K562 (cell line): ENCODE measurements at regions not wholly inside any gene's neighbourhood (a gene's known extent, or its start where the extent isn't known, plus 50 kb on each side); places are given as distances from the start of the nearest gene placed in this dataset.

Source experiments
- ATAC-seq: fragments of 200-7000 bp; cut with Tn5 transposase; 3 replicates; pipeline ENCODE4 v1.9.1; 2020; ENCODE audit warnings: moderate library complexity
- BruUV-seq: library from RNA; stranded (reverse); fragments of 400-500 nt; replicated peaks from 2 replicates; lab custom pipeline; 2021; lab: Mats Ljungman, UMichigan
- CTCF ChIA-PET: fragments of 300-600 bp; formaldehyde crosslinking; extraction: SDS; loops from one replicate; lab custom pipeline; 2021; ENCODE audit warnings: low intra/inter-chr PET ratio; lab: Yijun Ruan, JAX
- POLR2A ChIA-PET: fragments of 300-600, 350-650 bp; sonication (Branson Sonifier 250); formaldehyde crosslinking; extraction: SDS; loops from one replicate; lab custom pipeline; 2021; ENCODE audit warnings: antibody characterized with exemption, inconsistent platforms; lab: Yijun Ruan, JAX
- DNase-seq, 4 experiments: peaks; one replicate each; pipeline versions ENCODE4 v3.0.0 to v3.0.0-alpha.2; 2011 to 2018; ENCODE audit warnings: low spot score in 3 of 4, mixed read lengths in 3 of 4; ENCODE audit errors: extremely low read depth in 1 of 4
- FAIRE-seq: peaks from 2 replicates; lab custom pipeline; 2011; peaks lifted over from hg19 to GRCh38; lab: Jason Lieb, UNC
- H2AFZ ChIP-seq: 2 replicates; pipeline ENCODE4 v1.6.0; 2011; ENCODE audit warnings: low read depth, low read length, control low read depth, inconsistent platforms
- H3K27ac ChIP-seq: fragments of 200-600 bp; 3 replicates; pipeline ENCODE4 v1.8.0; 2011; ENCODE audit warnings: low read depth, mild to moderate bottlenecking, control low read depth, inconsistent platforms, low read length, moderate library complexity, mixed read lengths; ENCODE audit errors: extremely low read depth
- H3K27me3 ChIP-seq, 2 experiments: fragments of 300-600 bp in 1 of 2; 2 replicates in 1 of 2; 3 replicates in 1 of 2; pipeline versions ENCODE4 v1.6.0 to v1.8.0; 2011; ENCODE audit warnings: inconsistent platforms in 2 of 2, low read length in 2 of 2, mild to moderate bottlenecking in 1 of 2, mixed read lengths in 1 of 2, moderate library complexity in 1 of 2; ENCODE audit not compliant: control insufficient read depth in 2 of 2, insufficient read depth in 2 of 2
- H3K36me3 ChIP-seq: fragments of 300-600 bp; 3 replicates; pipeline ENCODE4 v1.8.0; 2011; ENCODE audit warnings: mild to moderate bottlenecking, low read length, inconsistent platforms; ENCODE audit not compliant: control insufficient read depth, insufficient read depth
- H3K4me1 ChIP-seq, 2 experiments: fragments of 200-600 bp in 1 of 2; replicated peaks in 1 of 2; 2 replicates in 1 of 2; 3 replicates in 1 of 2; pipeline versions ENCODE4 v1.5.1 to v1.8.0; 2011; ENCODE audit warnings: inconsistent platforms in 2 of 2, low read length in 2 of 2, mild to moderate bottlenecking in 1 of 2, mixed read lengths in 1 of 2, moderate library complexity in 1 of 2; ENCODE audit not compliant: control insufficient read depth in 2 of 2, insufficient read depth in 2 of 2
- H3K4me2 ChIP-seq: 2 replicates; pipeline ENCODE4 v1.6.1; 2011; ENCODE audit warnings: low read length, control low read depth, inconsistent platforms, mixed read lengths; ENCODE audit not compliant: insufficient read depth
- H3K4me3 ChIP-seq: fragments of 200-600 bp; sonication (generic), shearing (Covaris generic); 2 replicates; pipeline ENCODE4 v1.5.1; 2016; ENCODE audit warnings: control low read depth, inconsistent platforms
- H3K79me2 ChIP-seq: fragments of 200-600 bp; 3 replicates; pipeline ENCODE4 v1.8.0; 2011; ENCODE audit warnings: low read length, inconsistent platforms; ENCODE audit not compliant: control insufficient read depth, insufficient read depth
- H3K9ac ChIP-seq, 2 experiments: 2 replicates each; pipeline versions ENCODE4 v1.6.0 to v1.6.1; 2011; ENCODE audit warnings: low read depth in 2 of 2, low read length in 2 of 2, control low read depth in 1 of 2, inconsistent platforms in 1 of 2, mild to moderate bottlenecking in 1 of 2, mixed read lengths in 1 of 2; ENCODE audit not compliant: insufficient read depth in 1 of 2
- H3K9me1 ChIP-seq: one replicate; pipeline ENCODE4 v1.6.0; 2011; ENCODE audit warnings: inconsistent platforms, mild to moderate bottlenecking, low read length, moderate library complexity; ENCODE audit not compliant: control insufficient read depth, insufficient read depth
- H3K9me3 ChIP-seq: replicated peaks from 2 replicates; pipeline ENCODE4 v1.5.1; 2011; ENCODE audit warnings: low read depth, low read length, inconsistent platforms; ENCODE audit not compliant: control insufficient read depth, insufficient read depth
- H4K20me1 ChIP-seq: replicated peaks from 2 replicates; pipeline ENCODE4 v1.6.1; 2011; ENCODE audit warnings: low read length, inconsistent platforms, mixed read lengths; ENCODE audit not compliant: control insufficient read depth, insufficient read depth
- CEBPB ChIP-seq: fragments of 450-650 bp; IDR thresholded peaks from 2 replicates; pipeline ENCODE4 v1.6.1; 2016; ENCODE audit warnings: missing genetic modification characterization, missing compliant biosample characterization
- HOXB6 ChIP-seq: fragments of 250-450 bp; sonication (Bioruptor Pico); IDR thresholded peaks from 2 replicates; pipeline ENCODE4 v1.5.1; 2022; ENCODE audit warnings: mild to moderate bottlenecking, borderline replicate concordance
- WGBS: fragments of 100-300 bp; shearing (Covaris generic); methylation state at CpG from one replicate; pipeline ENCODE4 v1.1.6; 2016; ENCODE audit warnings: low coverage, mixed read lengths; ENCODE audit not compliant: insufficient coverage; ENCODE audit errors: missing lambda C conversion rate; 5-methylcytosine and 5-hydroxymethylcytosine counted together
- in situ Hi-C: fragments of 300-500 bp; cut with MboI; formaldehyde crosslinking; loops from 4 replicates; pipeline ENCODE4 v1.15.0; 2018; ENCODE audit warnings: inconsistent platforms, mixed read lengths
- intact Hi-C: fragments of 100-400 bp; cut with micrococcal nuclease; formaldehyde crosslinking; loops from 2 replicates; pipeline ENCODE4 v1.14.2; 2022
- TF ChIP-seq, protein P1 (sequence below): sonication (generic); formaldehyde crosslinking; IDR thresholded peaks from 2 replicates; pipeline ENCODE4 v1.8.1; 2023; ENCODE audit warnings: mild to moderate bottlenecking, missing genetic modification reagents

- TF ChIP-seq, protein P1, sequence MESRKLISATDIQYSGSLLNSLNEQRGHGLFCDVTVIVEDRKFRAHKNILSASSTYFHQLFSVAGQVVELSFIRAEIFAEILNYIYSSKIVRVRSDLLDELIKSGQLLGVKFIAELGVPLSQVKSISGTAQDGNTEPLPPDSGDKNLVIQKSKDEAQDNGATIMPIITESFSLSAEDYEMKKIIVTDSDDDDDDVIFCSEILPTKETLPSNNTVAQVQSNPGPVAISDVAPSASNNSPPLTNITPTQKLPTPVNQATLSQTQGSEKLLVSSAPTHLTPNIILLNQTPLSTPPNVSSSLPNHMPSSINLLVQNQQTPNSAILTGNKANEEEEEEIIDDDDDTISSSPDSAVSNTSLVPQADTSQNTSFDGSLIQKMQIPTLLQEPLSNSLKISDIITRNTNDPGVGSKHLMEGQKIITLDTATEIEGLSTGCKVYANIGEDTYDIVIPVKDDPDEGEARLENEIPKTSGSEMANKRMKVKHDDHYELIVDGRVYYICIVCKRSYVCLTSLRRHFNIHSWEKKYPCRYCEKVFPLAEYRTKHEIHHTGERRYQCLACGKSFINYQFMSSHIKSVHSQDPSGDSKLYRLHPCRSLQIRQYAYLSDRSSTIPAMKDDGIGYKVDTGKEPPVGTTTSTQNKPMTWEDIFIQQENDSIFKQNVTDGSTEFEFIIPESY (CRISPR knock-in tag) = no peak
- TF ChIP-seq, all 486 proteins: peak for 0
These were observed 66.4 kb upstream of the CD180 start (continued) for GRCh38 chr5:67262956-67263355.

- WGBS = 1% methylated on average over 5 of the region's 5 CpGs
- Histone ChIP-seq H3K27ac (no peak overlapping the region), H3K9me3 (no peaks in the 10 kb centered on the region)
- no peak for ATAC-seq
- in situ Hi-C loops = no loop called here
- TF ChIP-seq HOXB6 = no peak
- TF ChIP-seq CEBPB (tag) = peak; percentile 33; the same call in 1 of the 2 replicates
- TF ChIP-seq, all 486 proteins: peak for 1
- BruUV-seq = no TSS peak
- DNase-seq = no peak
- H3K79me2 ChIP-seq = no peaks in the 10 kb centered on the region
- no peak overlapping the region for H3K4me3 ChIP-seq
- H3K4me1 ChIP-seq = no peaks in the 10 kb centered on the region
- H3K4me2 ChIP-seq = no peak overlapping the region
- no peak for FAIRE-seq
- no peaks in the 10 kb centered on the region for H3K27me3 ChIP-seq
- CTCF ChIA-PET = no interaction called here
- H3K9me1 ChIP-seq = no peaks in the 10 kb centered on the region
- no peak overlapping the region for H2AFZ ChIP-seq
- POLR2A ChIA-PET = interaction anchor here (0.5 kb wide), 1 partner anchor 10 kb away, joined by 3 read pairs; no protein-coding TSS in a partner anchor
- H4K20me1 ChIP-seq = no peaks in the 10 kb centered on the region
- no peak overlapping the region for H3K9ac ChIP-seq
- intact Hi-C loops = no loop called here
- H3K36me3 ChIP-seq = no peaks in the 10 kb centered on the region
These were observed 65.6 kb upstream of the CD180 start for GRCh38 chr5:67262206-67262605.
